ENCODE measurements at regions not wholly inside any gene's neighbourhood (a gene's known extent, or its start where the extent isn't known, plus 50 kb on each side); places are given as distances from the start of the nearest gene placed in this dataset.
"Not testable (repeated sequence)": the region's sequence is repeated elsewhere in the genome, so short reads cannot be mapped to it uniquely, and the experiment has no call there.

DNA sequence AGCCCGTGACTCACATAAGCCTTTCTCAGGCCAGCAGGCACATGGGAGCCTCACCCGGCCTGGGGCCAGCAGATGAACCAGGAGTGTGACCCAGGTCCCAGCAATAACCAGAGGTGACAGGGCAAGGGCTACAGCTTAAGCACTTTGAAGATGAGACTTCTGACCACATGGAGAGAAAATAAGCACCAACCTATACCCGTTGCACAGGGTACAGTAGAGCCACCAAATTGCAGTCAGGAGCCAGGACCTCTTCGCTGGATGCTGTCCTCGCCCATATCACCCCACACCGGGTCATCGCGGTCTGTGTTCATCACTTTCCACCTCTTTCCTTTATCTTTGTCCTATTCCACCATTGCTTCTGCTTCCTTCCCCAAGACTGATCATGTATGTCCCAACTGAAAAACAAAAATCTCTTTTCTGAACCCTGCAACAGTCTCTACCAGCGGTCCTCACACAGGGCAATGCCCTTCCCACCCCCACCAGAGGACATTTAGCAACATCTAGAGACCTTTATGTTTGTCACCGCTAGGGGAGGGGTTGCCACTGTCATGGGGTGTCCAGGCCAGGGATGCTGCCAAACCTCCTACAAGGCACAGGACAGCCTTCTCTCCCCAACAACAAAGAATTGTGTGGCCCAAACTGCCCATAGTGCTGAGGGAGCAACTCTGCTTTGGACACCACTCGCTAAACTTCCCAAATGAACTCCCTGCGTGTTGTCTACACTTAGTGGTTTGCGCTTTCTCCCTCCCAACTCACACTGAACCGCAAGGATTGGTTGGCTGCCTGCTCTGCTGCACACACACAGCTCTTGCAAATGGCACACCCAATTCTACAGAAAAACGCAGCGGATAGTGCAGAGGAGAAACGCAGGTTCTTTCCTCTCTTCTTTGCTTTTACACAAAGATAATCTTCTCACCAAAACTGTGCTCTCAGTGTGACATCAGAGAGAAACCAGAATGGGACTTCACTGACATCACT, 219.4 kb upstream of the FRG1 start:
- H3K9me3 ChIP-seq; H3K27me3 ChIP-seq; H3K4me1 ChIP-seq (ENCODE audit: control insufficient read depth in 1 of 2, insufficient read depth in 1 of 2, low read depth in 1 of 2, low read length in 1 of 2); H3K27ac ChIP-seq; H3K4me3 ChIP-seq (ENCODE audit: low read depth in 1 of 2, low read length in 1 of 2); H3K36me3 ChIP-seq: not testable (repeated sequence)

DNA sequence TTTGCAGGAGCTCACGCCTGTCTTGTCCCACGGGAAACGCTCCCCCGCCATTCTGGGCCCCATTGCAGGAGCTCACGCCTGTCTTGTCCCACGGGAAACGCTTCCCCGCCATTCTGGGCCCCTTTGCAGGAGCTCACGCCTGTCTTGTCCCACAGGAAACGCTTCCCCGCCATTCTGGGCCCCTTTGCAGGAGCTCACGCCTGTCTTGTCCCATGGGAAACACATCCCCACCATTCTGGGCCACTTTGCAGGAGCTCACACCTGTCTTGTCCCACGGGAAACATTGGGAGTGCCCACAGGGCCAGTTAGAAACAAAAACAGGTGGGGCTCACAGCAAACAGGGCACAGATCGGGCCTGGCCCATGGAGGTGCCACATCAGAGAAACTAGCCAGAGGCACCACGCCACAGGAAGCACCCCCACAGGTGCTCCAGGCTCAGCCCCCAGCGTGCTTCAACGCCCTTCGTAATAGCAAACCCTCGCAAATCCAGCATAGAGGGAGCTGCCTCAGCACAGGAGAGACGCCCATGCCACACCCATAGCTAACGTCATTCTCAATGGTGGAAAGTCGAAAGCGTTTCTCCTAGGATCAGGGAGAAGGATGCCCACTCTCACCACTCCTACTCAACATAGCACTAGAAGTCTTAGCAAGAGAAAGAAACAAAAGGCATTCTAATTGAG, 218.2 kb upstream of the FRG1 start:
- not testable (repeated sequence) for H3K36me3 ChIP-seq; H3K4me1 ChIP-seq (ENCODE audit: control insufficient read depth in 1 of 2, insufficient read depth in 1 of 2, low read depth in 1 of 2, low read length in 1 of 2); H3K27ac ChIP-seq; H3K9me3 ChIP-seq; H3K4me3 ChIP-seq (ENCODE audit: low read depth in 1 of 2, low read length in 1 of 2); H3K27me3 ChIP-seq

DNA sequence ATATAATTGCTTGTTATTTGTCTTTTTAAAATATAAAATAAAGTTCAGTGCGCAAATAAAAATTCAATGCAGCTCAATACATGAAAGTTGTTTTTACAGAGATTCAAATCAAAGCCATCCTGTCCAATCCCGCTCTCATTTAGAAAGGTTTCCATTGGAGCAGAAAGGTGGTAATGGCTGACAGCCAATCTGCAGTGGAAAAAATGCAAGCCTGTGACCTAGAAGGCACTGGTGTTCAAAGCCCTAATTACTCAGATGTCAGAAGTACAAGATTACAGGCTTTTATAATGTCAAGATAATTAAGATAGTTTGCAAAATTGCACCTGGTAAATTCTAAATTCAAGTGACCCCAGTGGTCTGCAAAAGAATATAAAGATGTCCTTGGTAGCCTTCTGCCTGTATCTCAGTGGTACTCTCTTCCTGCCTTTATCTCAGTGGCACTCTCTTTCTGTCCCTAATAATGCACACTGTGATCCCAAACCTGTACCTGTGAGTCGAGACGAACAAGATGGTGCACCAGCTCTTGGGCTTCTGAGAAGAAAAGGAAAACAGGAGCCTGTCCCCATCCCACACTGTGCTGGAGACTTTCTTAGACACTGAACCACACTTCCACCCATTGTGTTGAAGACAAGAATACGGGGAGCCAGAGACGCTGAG, 212.6 kb upstream of the FRG1 start:
- not testable (repeated sequence) for H3K4me3 ChIP-seq (ENCODE audit: low read depth in 1 of 2, low read length in 1 of 2); H3K27me3 ChIP-seq; H3K27ac ChIP-seq; H3K4me1 ChIP-seq (ENCODE audit: control insufficient read depth in 1 of 2, insufficient read depth in 1 of 2, low read depth in 1 of 2, low read length in 1 of 2); H3K9me3 ChIP-seq; H3K36me3 ChIP-seq

DNA sequence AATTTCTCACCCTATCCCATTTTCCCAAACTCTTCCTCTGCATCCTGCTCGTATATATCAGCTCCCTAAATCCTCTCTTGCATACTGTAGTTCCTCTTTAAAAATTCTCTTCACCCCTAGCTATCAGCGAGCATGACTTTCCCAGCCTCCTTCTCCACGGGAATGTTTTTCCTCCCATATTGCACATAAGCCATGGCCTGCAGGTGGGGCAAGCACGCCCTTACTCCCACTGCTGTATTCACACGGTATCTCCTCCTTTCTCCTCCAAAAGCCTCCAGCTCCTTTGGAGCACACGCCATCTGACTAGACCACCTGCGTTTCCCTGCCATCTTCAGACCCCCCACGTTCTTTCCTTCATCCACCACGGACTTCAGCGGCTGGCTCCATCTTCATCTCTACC, 208.7 kb upstream of the FRG1 start:
- not testable (repeated sequence) for H3K27me3 ChIP-seq; H3K9me3 ChIP-seq; H3K36me3 ChIP-seq; H3K27ac ChIP-seq; H3K4me1 ChIP-seq (ENCODE audit: control insufficient read depth in 1 of 2, insufficient read depth in 1 of 2, low read depth in 1 of 2, low read length in 1 of 2); H3K4me3 ChIP-seq (ENCODE audit: low read depth in 1 of 2, low read length in 1 of 2)

DNA sequence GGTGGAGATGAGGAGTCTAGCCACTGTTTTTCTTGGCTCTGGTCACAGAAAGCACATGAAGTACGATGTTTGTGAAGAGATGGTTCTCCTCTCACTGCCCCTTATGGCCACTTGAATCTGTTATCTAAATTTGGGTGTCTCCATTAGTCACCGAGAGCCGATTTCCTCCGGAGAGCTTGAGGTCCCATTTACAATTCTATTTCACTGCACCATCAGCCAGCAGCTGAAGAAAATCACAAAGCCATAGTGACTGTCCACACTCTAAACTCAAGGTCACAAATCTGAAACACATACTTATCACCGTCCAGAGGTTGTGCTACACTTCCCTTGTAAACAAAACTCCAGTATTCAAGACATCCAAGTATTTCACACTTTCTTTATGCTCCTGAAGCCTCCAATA, 207.2 kb upstream of the FRG1 start:
- not testable (repeated sequence) for H3K27ac ChIP-seq, H3K27me3 ChIP-seq

DNA sequence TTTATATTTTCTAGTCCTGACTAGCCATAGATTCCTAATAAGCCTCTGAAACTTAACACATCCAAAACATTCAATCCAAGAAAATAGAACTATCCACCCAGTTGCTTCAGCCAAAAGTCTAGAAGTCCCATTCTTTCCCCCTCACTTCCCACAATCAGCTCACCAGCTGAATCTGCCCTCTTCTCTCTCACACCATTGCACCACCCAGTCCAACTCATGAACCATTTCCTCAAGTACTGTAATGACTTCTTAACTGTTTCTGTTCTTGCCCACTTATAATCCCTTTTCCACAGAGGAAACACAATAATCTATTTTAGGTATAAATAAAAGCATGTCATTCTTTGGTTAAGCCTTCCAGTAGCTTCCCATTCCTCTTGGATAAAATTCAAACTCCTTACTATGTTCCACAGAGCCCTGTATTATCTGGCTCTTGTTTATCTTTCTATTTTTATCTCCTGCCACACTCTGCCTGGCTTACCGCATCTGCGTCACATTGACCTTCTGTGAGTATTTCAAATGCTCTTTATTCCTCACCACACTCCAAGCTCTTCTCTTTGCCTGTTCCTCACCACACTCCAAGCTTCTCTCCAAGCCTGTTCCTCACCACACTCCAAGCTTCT, 205.9 kb upstream of the FRG1 start:
- not testable (repeated sequence) for H3K9me3 ChIP-seq; H3K27me3 ChIP-seq; H3K4me1 ChIP-seq (ENCODE audit: control insufficient read depth in 1 of 2, insufficient read depth in 1 of 2, low read depth in 1 of 2, low read length in 1 of 2); H3K4me3 ChIP-seq (ENCODE audit: low read depth in 1 of 2, low read length in 1 of 2); H3K27ac ChIP-seq; H3K36me3 ChIP-seq

More for the DNA sequence above, 207.2 kb upstream of the FRG1 start:
- H3K36me3 ChIP-seq; H3K4me3 ChIP-seq (ENCODE audit: low read depth in 1 of 2, low read length in 1 of 2); H3K4me1 ChIP-seq (ENCODE audit: control insufficient read depth in 1 of 2, insufficient read depth in 1 of 2, low read depth in 1 of 2, low read length in 1 of 2); H3K9me3 ChIP-seq: not testable (repeated sequence)

DNA sequence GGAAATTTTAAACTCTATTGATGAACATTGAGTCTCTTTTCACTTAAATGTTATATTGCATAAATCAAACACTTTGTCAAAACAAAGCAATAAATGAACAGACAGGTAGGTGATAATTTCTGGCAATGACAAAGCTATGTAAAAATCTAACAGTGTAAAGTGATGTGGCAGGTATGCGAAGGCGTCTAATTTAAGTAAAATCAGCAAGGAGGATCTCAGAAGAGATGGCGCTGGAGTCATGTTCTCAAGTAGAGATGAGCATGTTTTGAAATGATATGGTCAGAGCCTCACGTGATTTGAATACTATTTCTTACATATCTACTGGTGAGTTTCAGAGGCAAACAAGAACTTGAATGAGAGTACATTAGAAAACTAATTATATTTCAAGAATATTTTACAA, 204.0 kb upstream of the FRG1 start:
- H3K9me3 ChIP-seq; H3K27ac ChIP-seq; H3K36me3 ChIP-seq; H3K4me3 ChIP-seq (ENCODE audit: low read depth in 1 of 2, low read length in 1 of 2); H3K4me1 ChIP-seq (ENCODE audit: control insufficient read depth in 1 of 2, insufficient read depth in 1 of 2, low read depth in 1 of 2, low read length in 1 of 2); H3K27me3 ChIP-seq: not testable (repeated sequence)

DNA sequence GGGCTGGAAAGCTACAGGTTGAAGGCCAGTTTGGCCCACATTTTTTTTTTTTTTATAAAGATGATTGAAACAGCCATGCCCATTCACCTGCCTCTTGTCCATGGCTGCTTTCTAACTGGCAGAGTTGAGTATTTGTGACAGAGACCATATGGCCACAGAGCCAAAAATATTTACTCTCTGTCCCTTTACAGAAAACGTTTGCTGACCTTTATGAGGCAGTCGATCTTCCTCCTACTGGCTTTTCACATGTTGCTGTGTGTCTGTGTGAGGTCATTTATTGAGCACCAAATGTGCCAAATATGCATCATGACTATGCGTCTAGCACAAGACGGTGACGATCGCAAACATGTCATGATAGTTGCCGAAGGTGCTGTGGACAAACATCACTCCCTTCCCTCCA, 200.6 kb upstream of the FRG1 start:
- H3K4me3 ChIP-seq (ENCODE audit: low read depth in 1 of 2, low read length in 1 of 2); H3K36me3 ChIP-seq; H3K27ac ChIP-seq; H3K4me1 ChIP-seq (ENCODE audit: control insufficient read depth in 1 of 2, insufficient read depth in 1 of 2, low read depth in 1 of 2, low read length in 1 of 2); H3K9me3 ChIP-seq; H3K27me3 ChIP-seq: not testable (repeated sequence)

DNA sequence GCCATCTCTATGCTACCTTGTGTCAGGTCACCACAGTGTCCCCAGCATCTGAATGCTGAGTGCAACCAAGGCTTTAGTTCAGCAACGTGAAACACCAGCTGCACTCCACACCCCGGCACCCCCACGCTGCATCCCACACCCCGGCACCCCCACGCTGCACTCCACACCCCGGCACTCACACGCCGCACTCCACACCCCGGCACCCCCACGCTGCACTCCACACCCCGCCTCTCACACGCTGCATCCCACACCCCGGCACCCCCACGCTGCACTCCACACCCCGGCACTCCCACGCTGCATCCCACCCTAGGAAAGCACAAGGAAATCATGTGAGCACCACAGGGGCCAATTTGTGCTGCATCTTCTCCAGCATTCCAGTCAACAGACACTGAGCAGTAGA, 199.8 kb upstream of the FRG1 start:
- Histone ChIP-seq H3K27ac (no peak overlapping the region), H3K4me3 (ENCODE audit: low read depth in 1 of 2, low read length in 1 of 2) (no peak overlapping the region), H3K27me3 (no peaks in the 10 kb centered on the region), H3K4me1 (ENCODE audit: control insufficient read depth in 1 of 2, insufficient read depth in 1 of 2, low read depth in 1 of 2, low read length in 1 of 2) (no peaks in the 10 kb centered on the region), H3K9me3 (no peaks in the 10 kb centered on the region), H3K36me3 (no peaks in the 10 kb centered on the region)
- TF ChIP-seq, protein P1, sequence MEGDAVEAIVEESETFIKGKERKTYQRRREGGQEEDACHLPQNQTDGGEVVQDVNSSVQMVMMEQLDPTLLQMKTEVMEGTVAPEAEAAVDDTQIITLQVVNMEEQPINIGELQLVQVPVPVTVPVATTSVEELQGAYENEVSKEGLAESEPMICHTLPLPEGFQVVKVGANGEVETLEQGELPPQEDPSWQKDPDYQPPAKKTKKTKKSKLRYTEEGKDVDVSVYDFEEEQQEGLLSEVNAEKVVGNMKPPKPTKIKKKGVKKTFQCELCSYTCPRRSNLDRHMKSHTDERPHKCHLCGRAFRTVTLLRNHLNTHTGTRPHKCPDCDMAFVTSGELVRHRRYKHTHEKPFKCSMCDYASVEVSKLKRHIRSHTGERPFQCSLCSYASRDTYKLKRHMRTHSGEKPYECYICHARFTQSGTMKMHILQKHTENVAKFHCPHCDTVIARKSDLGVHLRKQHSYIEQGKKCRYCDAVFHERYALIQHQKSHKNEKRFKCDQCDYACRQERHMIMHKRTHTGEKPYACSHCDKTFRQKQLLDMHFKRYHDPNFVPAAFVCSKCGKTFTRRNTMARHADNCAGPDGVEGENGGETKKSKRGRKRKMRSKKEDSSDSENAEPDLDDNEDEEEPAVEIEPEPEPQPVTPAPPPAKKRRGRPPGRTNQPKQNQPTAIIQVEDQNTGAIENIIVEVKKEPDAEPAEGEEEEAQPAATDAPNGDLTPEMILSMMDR (IDR thresholded peaks at IDR 0.05), result no peak

DNA sequence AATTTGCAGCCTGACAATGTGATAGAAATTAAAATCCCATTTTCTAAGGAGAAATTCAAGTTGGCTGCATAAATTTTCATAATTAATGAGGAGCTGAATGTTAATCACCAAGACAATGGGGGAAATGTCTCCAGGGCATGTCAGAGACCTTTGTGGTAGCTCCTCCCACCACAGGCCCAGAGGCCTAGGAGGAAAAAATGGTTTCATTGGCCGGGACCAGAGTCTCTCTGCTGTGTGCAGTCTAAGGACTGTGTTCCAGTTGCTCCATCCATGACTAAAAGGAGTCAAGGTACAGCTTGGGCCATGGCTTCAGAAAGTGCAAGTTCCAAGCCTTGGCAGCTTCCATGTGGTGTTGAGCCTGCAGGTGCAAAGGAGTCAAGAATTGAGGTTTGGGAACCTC, 187.6 kb upstream of the FRG1 start:
- H3K36me3 ChIP-seq; H3K9me3 ChIP-seq; H3K27me3 ChIP-seq; H3K27ac ChIP-seq; H3K4me1 ChIP-seq (ENCODE audit: control insufficient read depth in 1 of 2, insufficient read depth in 1 of 2, low read depth in 1 of 2, low read length in 1 of 2); H3K4me3 ChIP-seq (ENCODE audit: low read depth in 1 of 2, low read length in 1 of 2): not testable (repeated sequence)

All from neutrophil (primary cell).